ENCODE measurements at regions not wholly inside any gene's neighbourhood (a gene's known extent, or its start where the extent isn't known, plus 50 kb on each side); places are given as distances from the start of the nearest gene placed in this dataset.

GRCh38 chr7:49346195-49346899 is 422.0 kb downstream of the CDC14C start:
- no peak overlapping the region for H3K4me3 ChIP-seq (ENCODE audit: low read depth, low read length)
- H3K36me3 ChIP-seq (ENCODE audit: control insufficient read depth, insufficient read depth, low read length): no peaks in the 10 kb centered on the region
- H3K27me3 ChIP-seq (ENCODE audit: control insufficient read depth, insufficient read depth, low read length): no peaks in the 10 kb centered on the region
- DNase-seq (ENCODE audit: low read depth): no peak
- TF ChIP-seq CTCF (IDR thresholded peaks at IDR 0.05; ENCODE audit: insufficient read depth, low read length, poor library complexity, severe bottlenecking): no peak

- Histone ChIP-seq H3K36me3 (ENCODE audit: control insufficient read depth, insufficient read depth, low read length) (no peaks in the 10 kb centered on the region), H3K4me3 (ENCODE audit: low read depth, low read length) (no peak overlapping the region), H3K27me3 (ENCODE audit: control insufficient read depth, insufficient read depth, low read length) (no peaks in the 10 kb centered on the region)
- no peak for TF ChIP-seq CTCF (IDR thresholded peaks at IDR 0.05; ENCODE audit: insufficient read depth, low read length, poor library complexity, severe bottlenecking)
- no peak for DNase-seq (ENCODE audit: low read depth)
These were observed 406.4 kb upstream of the VWC2 start for GRCh38 chr7:49367072-49367471.

GRCh38 chr7:49371771-49372170 is 401.7 kb upstream of the VWC2 start:
- TF ChIP-seq CTCF (IDR thresholded peaks at IDR 0.05; ENCODE audit: insufficient read depth, low read length, poor library complexity, severe bottlenecking): no peak
- no peak for DNase-seq (ENCODE audit: low read depth)
- no peaks in the 10 kb centered on the region for H3K27me3 ChIP-seq (ENCODE audit: control insufficient read depth, insufficient read depth, low read length)

GRCh38 chr7:49376817-49377375 is 396.5 kb upstream of the VWC2 start:
- Histone ChIP-seq H3K27me3 (ENCODE audit: control insufficient read depth, insufficient read depth, low read length) (no peaks in the 10 kb centered on the region), H3K36me3 (ENCODE audit: control insufficient read depth, insufficient read depth, low read length) (no peaks in the 10 kb centered on the region), H3K4me3 (ENCODE audit: low read depth, low read length) (no peak overlapping the region)
- DNase-seq (ENCODE audit: low read depth): no peak
- no peak for TF ChIP-seq CTCF (IDR thresholded peaks at IDR 0.05; ENCODE audit: insufficient read depth, low read length, poor library complexity, severe bottlenecking)

More at GRCh38 chr7:49371771-49372170, 401.7 kb upstream of the VWC2 start:
- Histone ChIP-seq H3K36me3 (ENCODE audit: control insufficient read depth, insufficient read depth, low read length) (no peaks in the 10 kb centered on the region), H3K4me3 (ENCODE audit: low read depth, low read length) (no peak overlapping the region)

- Histone ChIP-seq H3K4me3 (ENCODE audit: low read depth, low read length) (no peak overlapping the region), H3K27me3 (ENCODE audit: control insufficient read depth, insufficient read depth, low read length) (no peaks in the 10 kb centered on the region), H3K36me3 (ENCODE audit: control insufficient read depth, insufficient read depth, low read length) (no peaks in the 10 kb centered on the region)
- DNase-seq (ENCODE audit: low read depth): no peak
- no peak for TF ChIP-seq CTCF (IDR thresholded peaks at IDR 0.05; ENCODE audit: insufficient read depth, low read length, poor library complexity, severe bottlenecking)
These were observed 386.6 kb upstream of the VWC2 start for GRCh38 chr7:49386792-49387191.

Data from kidney epithelial cell (primary cell).